Smooth muscle cell (in vitro differentiated cells): ENCODE measurements at regions not wholly inside any gene's neighbourhood (a gene's known extent, or its start where the extent isn't known, plus 50 kb on each side); places are given as distances from the start of the nearest gene placed in this dataset.

ENCODE experiments used
- DNase-seq: peaks from one replicate; lab custom pipeline; 2025; ENCODE audit not compliant: unreplicated experiment; lab: John Stamatoyannopoulos, UW
- H2AFZ ChIP-seq: fragments of 200-600 bp; sonication (generic); 2 replicates; pipeline ENCODE4 v1.6.0; 2016; ENCODE audit warnings: antibody characterized with exemption, low read depth, mild to moderate bottlenecking
- H3F3A ChIP-seq: fragments of 200-600 bp; sonication (generic); 2 replicates; pipeline ENCODE4 v1.6.0; 2017; ENCODE audit warnings: antibody characterized with exemption, low read depth
- H3K27ac ChIP-seq: fragments of 200-600 bp; sonication (generic); 2 replicates; pipeline ENCODE4 v1.5.1; 2016; ENCODE audit warnings: low read depth, mild to moderate bottlenecking
- H3K27me3 ChIP-seq: fragments of 200-600 bp; sonication (generic); 2 replicates; pipeline ENCODE4 v1.6.1; 2016; ENCODE audit warnings: low read depth, mild to moderate bottlenecking
- H3K36me3 ChIP-seq: fragments of 200-600 bp; sonication (generic); 2 replicates; pipeline ENCODE4 v1.5.1; 2016; ENCODE audit warnings: low read depth
- H3K4me1 ChIP-seq: fragments of 200-600 bp; sonication (generic); 2 replicates; pipeline ENCODE4 v1.5.1; 2016; ENCODE audit warnings: low read depth
- H3K4me2 ChIP-seq: fragments of 200-600 bp; sonication (generic); 2 replicates; pipeline ENCODE4 v1.6.0; 2016; ENCODE audit warnings: mild to moderate bottlenecking
- H3K4me3 ChIP-seq: fragments of 200-600 bp; sonication (generic); 2 replicates; pipeline ENCODE4 v1.5.1; 2016; ENCODE audit warnings: mild to moderate bottlenecking
- H3K79me2 ChIP-seq: fragments of 200-600 bp; sonication (generic); 2 replicates; pipeline ENCODE4 v1.6.0; 2016; ENCODE audit warnings: low read depth, mild to moderate bottlenecking
- H3K9ac ChIP-seq: fragments of 200-600 bp; sonication (generic); 2 replicates; pipeline ENCODE4 v1.6.0; 2016; ENCODE audit warnings: low read depth
- H3K9me3 ChIP-seq: fragments of 200-600 bp; sonication (generic); replicated peaks from 2 replicates; pipeline ENCODE4 v1.5.1; 2016; ENCODE audit warnings: low read depth
- H4K20me1 ChIP-seq: fragments of 200-600 bp; sonication (generic); 2 replicates; pipeline ENCODE4 v1.6.0; 2016; ENCODE audit warnings: low read depth
- CTCF ChIP-seq: fragments of 200-600 bp; sonication (generic); IDR thresholded peaks from 2 replicates; pipeline ENCODE4 v1.5.1; 2017; ENCODE audit warnings: borderline replicate concordance, mild to moderate bottlenecking, antibody characterized with exemption; ENCODE audit not compliant: insufficient read depth, poor library complexity, severe bottlenecking
- WGBS: methylation state at CpG from one replicate; pipeline ENCODE4 v1.1.7; 2016; ENCODE audit warnings: low lambda C conversion rate; 5-methylcytosine and 5-hydroxymethylcytosine counted together

GRCh38 chr2:49788300-49788699 lies 634.0 kb upstream of the FSHR start:
- Histone ChIP-seq H3K4me2 (no peak overlapping the region), H3K27ac (no peak overlapping the region), H4K20me1 (no peaks in the 10 kb centered on the region), H3K27me3 (no peaks in the 10 kb centered on the region), H3K9ac (no peak overlapping the region), H2AFZ (no peak overlapping the region), H3K4me1 (no peaks in the 10 kb centered on the region), H3K4me3 (no peak overlapping the region), H3K36me3 (no peaks in the 10 kb centered on the region), H3F3A (no peaks in the 10 kb centered on the region), H3K79me2 (no peaks in the 10 kb centered on the region), H3K9me3 (no peaks in the 10 kb centered on the region)
- no peak for TF ChIP-seq CTCF
- DNase-seq: no peak

GRCh38 chr2:49780949-49781348 lies 626.6 kb upstream of the FSHR start:
- WGBS: 94% methylated on average over 2 of the region's 2 CpGs
- Histone ChIP-seq H3K27me3 (no peaks in the 10 kb centered on the region), H3K4me3 (no peak overlapping the region), H2AFZ (no peak overlapping the region), H3K4me2 (no peak overlapping the region), H3K79me2 (no peaks in the 10 kb centered on the region), H4K20me1 (no peaks in the 10 kb centered on the region), H3K9ac (no peak overlapping the region), H3F3A (no peaks in the 10 kb centered on the region), H3K27ac (no peak overlapping the region), H3K4me1 (no peaks in the 10 kb centered on the region), H3K36me3 (no peaks in the 10 kb centered on the region), H3K9me3 (no peaks in the 10 kb centered on the region)
- no peak for DNase-seq
- TF ChIP-seq CTCF: no peak

GRCh38 chr2:49772299-49772970 lies 618.1 kb upstream of the FSHR start:
- Histone ChIP-seq H3K4me2 (no peak overlapping the region), H3K36me3 (no peaks in the 10 kb centered on the region), H3F3A (no peaks in the 10 kb centered on the region), H2AFZ (no peak overlapping the region), H3K4me3 (no peak overlapping the region), H3K27me3 (no peaks in the 10 kb centered on the region), H3K9ac (no peak overlapping the region), H3K79me2 (no peaks in the 10 kb centered on the region), H4K20me1 (no peaks in the 10 kb centered on the region), H3K4me1 (no peaks in the 10 kb centered on the region), H3K27ac (no peak overlapping the region), H3K9me3 (no peaks in the 10 kb centered on the region)
- no peak for DNase-seq
- no peak for TF ChIP-seq CTCF
- WGBS: 93% methylated on average over 10 of the region's 10 CpGs

GRCh38 chr2:49770919-49771318 lies 616.6 kb upstream of the FSHR start:
- no peak overlapping the region for H2AFZ ChIP-seq
- no peaks in the 10 kb centered on the region for H3K4me1 ChIP-seq
- no peaks in the 10 kb centered on the region for H3F3A ChIP-seq
- H3K4me2 ChIP-seq: no peak overlapping the region
- no peaks in the 10 kb centered on the region for H3K27me3 ChIP-seq
- no peak overlapping the region for H3K4me3 ChIP-seq
- peak; percentile 4 for DNase-seq
- no peaks in the 10 kb centered on the region for H3K79me2 ChIP-seq
- no peak overlapping the region for H3K9ac ChIP-seq
- no peaks in the 10 kb centered on the region for H3K9me3 ChIP-seq
- no peaks in the 10 kb centered on the region for H3K36me3 ChIP-seq
- TF ChIP-seq CTCF: peak; percentile 76
- no peak overlapping the region for H3K27ac ChIP-seq
- WGBS: 36% methylated on average over 4 of the region's 4 CpGs
- H4K20me1 ChIP-seq: no peaks in the 10 kb centered on the region
